IMR-90 (cell line): ENCODE measurements at regions not wholly inside any gene's neighbourhood (a gene's known extent, or its start where the extent isn't known, plus 50 kb on each side); places are given as distances from the start of the nearest gene placed in this dataset.

Experiments
- ATAC-seq: fragments of 200-7000 bp; cut with Tn5 transposase; 2 replicates; pipeline ENCODE4 v1.9.1; 2020; ENCODE audit warnings: low read depth, mild to moderate bottlenecking, moderate library complexity
- BruUV-seq: library from RNA; stranded (reverse); fragments of 400-500 nt; replicated peaks from 2 replicates; lab custom pipeline; 2021; lab: Mats Ljungman, UMichigan
- CTCF ChIA-PET: fragments of 300-600 bp; formaldehyde crosslinking; extraction: SDS; loops from one replicate; lab custom pipeline; 2021; ENCODE audit warnings: antibody characterized with exemption; lab: Yijun Ruan, JAX
- POLR2A ChIA-PET: fragments of 300-600 bp; sonication (Branson Sonifier 250); formaldehyde crosslinking; loops from one replicate; lab custom pipeline; 2022; ENCODE audit warnings: antibody characterized with exemption; ENCODE audit not compliant: unreplicated experiment; lab: Charles Lee
- DNase-seq: peaks from one replicate; pipeline ENCODE4 v3.0.0; 2013
- H2AFZ ChIP-seq: replicated peaks from 2 replicates; pipeline ENCODE3; 2013; ENCODE audit warnings: low read length, mild to moderate bottlenecking; ENCODE audit not compliant: poor library complexity
- H2AK5ac ChIP-seq: 2 replicates; pipeline ENCODE4 v1.6.1; 2013; ENCODE audit warnings: low read depth, low read length, inconsistent platforms
- H2AK9ac ChIP-seq: replicated peaks from 2 replicates; pipeline ENCODE3; 2013; ENCODE audit warnings: mild to moderate bottlenecking, low read depth, low read length, moderate library complexity; ENCODE audit not compliant: poor library complexity
- H2BK120ac ChIP-seq: 2 replicates; pipeline ENCODE4 v1.6.1; 2013; ENCODE audit warnings: low read depth, low read length, inconsistent platforms
- H2BK15ac ChIP-seq: 3 replicates; pipeline ENCODE4 v1.6.1; 2013; ENCODE audit warnings: low read depth, low read length, inconsistent platforms
- H2BK20ac ChIP-seq: 2 replicates; pipeline ENCODE4 v1.6.1; 2013; ENCODE audit warnings: low read depth, mild to moderate bottlenecking, inconsistent platforms, low read length, moderate library complexity
- H2BK5ac ChIP-seq: 2 replicates; pipeline ENCODE4 v1.6.1; 2013; ENCODE audit warnings: mild to moderate bottlenecking, low read depth, low read length, inconsistent platforms; ENCODE audit not compliant: poor library complexity, severe bottlenecking
- H3K14ac ChIP-seq: replicated peaks from 2 replicates; pipeline ENCODE4 v1.6.1; 2013; ENCODE audit warnings: low read depth, low read length, inconsistent platforms
- H3K18ac ChIP-seq: 2 replicates; pipeline ENCODE4 v1.6.1; 2013; ENCODE audit warnings: low read depth, low read length, control low read depth
- H3K23ac ChIP-seq: 2 replicates; pipeline ENCODE4 v1.6.1; 2013; ENCODE audit warnings: low read depth, low read length, inconsistent platforms
- H3K27ac ChIP-seq: 2 replicates; pipeline ENCODE4 v1.5.1; 2013; ENCODE audit warnings: mild to moderate bottlenecking, control low read depth, low read length; ENCODE audit not compliant: insufficient read depth
- H3K27me3 ChIP-seq: 2 replicates; pipeline ENCODE4 v1.6.1; 2013; ENCODE audit warnings: low read length; ENCODE audit not compliant: control insufficient read depth, insufficient read depth
- H3K36me3 ChIP-seq: 2 replicates; pipeline ENCODE4 v1.6.1; 2013; ENCODE audit warnings: low read length, mixed read lengths; ENCODE audit not compliant: control insufficient read depth, insufficient read depth
- H3K4ac ChIP-seq: 2 replicates; pipeline ENCODE4 v1.6.1; 2013; ENCODE audit warnings: low read depth, low read length, inconsistent platforms
- H3K4me1 ChIP-seq: 2 replicates; pipeline ENCODE4 v1.6.1; 2013; ENCODE audit warnings: low read length, mixed read lengths; ENCODE audit not compliant: control insufficient read depth, insufficient read depth
- H3K4me2 ChIP-seq: 2 replicates; pipeline ENCODE4 v1.6.1; 2013; ENCODE audit warnings: low read depth, mild to moderate bottlenecking, control low read depth, low read length, moderate library complexity
- H3K4me3 ChIP-seq: 2 replicates; pipeline ENCODE4 v1.5.1; 2013; ENCODE audit warnings: low read depth, mild to moderate bottlenecking, control low read depth, low read length, moderate library complexity; ENCODE audit not compliant: insufficient read depth
- H3K56ac ChIP-seq: 2 replicates; pipeline ENCODE4 v1.6.1; 2013; ENCODE audit warnings: low read length, inconsistent platforms; ENCODE audit not compliant: insufficient read depth; ENCODE audit errors: extremely low read depth
- H3K79me1 ChIP-seq, 2 experiments: 2 replicates each; pipeline ENCODE4 v1.6.1; 2013; ENCODE audit warnings: low read length in 2 of 2, inconsistent platforms in 1 of 2, low read depth in 1 of 2
- H3K9ac ChIP-seq: 2 replicates; pipeline ENCODE4 v1.6.1; 2013; ENCODE audit warnings: low read depth, low read length, control low read depth
- H3K9me1 ChIP-seq: 2 replicates; pipeline ENCODE4 v1.6.1; 2013; ENCODE audit warnings: low read length, inconsistent platforms; ENCODE audit not compliant: insufficient read depth
- H3K9me3 ChIP-seq: 2 replicates; pipeline ENCODE4 v1.6.1; 2013; ENCODE audit warnings: low read length; ENCODE audit not compliant: control insufficient read depth, insufficient read depth
- H4K20me1 ChIP-seq: 2 replicates; pipeline ENCODE4 v1.6.1; 2013; ENCODE audit warnings: low read length, inconsistent platforms; ENCODE audit not compliant: insufficient read depth
- H4K5ac ChIP-seq: 2 replicates; pipeline ENCODE4 v1.6.1; 2013; ENCODE audit warnings: mild to moderate bottlenecking, low read depth, low read length, control low read depth
- H4K8ac ChIP-seq, 2 experiments: 2 replicates each; pipeline ENCODE4 v1.6.1; 2013; ENCODE audit warnings: low read depth in 2 of 2, low read length in 2 of 2, control low read depth in 1 of 2, inconsistent platforms in 1 of 2
- H4K91ac ChIP-seq: 2 replicates; pipeline ENCODE4 v1.6.1; 2013; ENCODE audit warnings: low read depth, low read length, inconsistent platforms; ENCODE audit not compliant: insufficient read depth
- BHLHE40 ChIP-seq: fragments of 150-350 bp; IDR thresholded peaks from 2 replicates; pipeline ENCODE4 v1.6.1; 2016; ENCODE audit warnings: mild to moderate bottlenecking, low read depth, low read length
- CEBPB ChIP-seq: IDR thresholded peaks from 2 replicates; pipeline ENCODE4 v1.6.1; 2012; ENCODE audit warnings: low read depth, low read length, improper control_type of control experiment
- CHD1 ChIP-seq: IDR thresholded peaks from 2 replicates; pipeline ENCODE4 v1.6.1; 2012; ENCODE audit warnings: low read depth, low read length, improper control_type of control experiment
- CTCF ChIP-seq: conservative IDR thresholded peaks from 2 replicates; pipeline ENCODE4 v1.5.1; 2012; ENCODE audit warnings: mild to moderate bottlenecking, low read depth, low read length, improper control_type of control experiment
- ELK1 ChIP-seq: fragments of 150-350 bp; IDR thresholded peaks from 2 replicates; pipeline ENCODE4 v1.6.1; 2016; ENCODE audit warnings: low read depth, mild to moderate bottlenecking, low read length, moderate library complexity, borderline replicate concordance
- FOS ChIP-seq: fragments of 150-350 bp; IDR thresholded peaks from 2 replicates; pipeline ENCODE4 v1.6.1; 2016; ENCODE audit warnings: low read depth, low read length
- MAFK ChIP-seq: IDR thresholded peaks from 2 replicates; pipeline ENCODE4 v1.6.1; 2012; ENCODE audit warnings: low read depth, low read length, improper control_type of control experiment
- MAZ ChIP-seq: IDR thresholded peaks from 2 replicates; pipeline ENCODE4 v1.6.1; 2012; ENCODE audit warnings: low read depth, mild to moderate bottlenecking, low read length, improper control_type of control experiment, moderate library complexity, borderline replicate concordance
- MXI1 ChIP-seq: IDR thresholded peaks from 2 replicates; pipeline ENCODE4 v1.6.1; 2012; ENCODE audit warnings: low read depth, mild to moderate bottlenecking, low read length, moderate library complexity, borderline replicate concordance
- NFE2L2 ChIP-seq: fragments of 150-350 bp; IDR thresholded peaks from 2 replicates; pipeline ENCODE4 v1.6.1; 2016; ENCODE audit warnings: low read depth, mild to moderate bottlenecking, low read length
- POLR2A ChIP-seq: IDR thresholded peaks from 2 replicates; pipeline ENCODE4 v1.6.1; 2012; ENCODE audit warnings: mild to moderate bottlenecking, low read depth, low read length
- RAD21 ChIP-seq: IDR thresholded peaks from 2 replicates; pipeline ENCODE4 v1.6.1; 2012; ENCODE audit warnings: low read length, improper control_type of control experiment
- RCOR1 ChIP-seq: IDR thresholded peaks from 2 replicates; pipeline ENCODE4 v1.6.1; 2012; ENCODE audit warnings: mild to moderate bottlenecking, low read length, improper control_type of control experiment; ENCODE audit not compliant: insufficient replicate concordance
- RFX5 ChIP-seq: IDR thresholded peaks from 2 replicates; pipeline ENCODE4 v1.8.0; 2012; ENCODE audit warnings: low read depth, mild to moderate bottlenecking, low read length, moderate library complexity
- SMC3 ChIP-seq: fragments of 150-350 bp; IDR thresholded peaks from 2 replicates; pipeline ENCODE4 v1.6.1; 2016; ENCODE audit warnings: low read depth, mild to moderate bottlenecking, antibody characterized with exemption, low read length, moderate library complexity
- USF2 ChIP-seq: fragments of 150-350 bp; IDR thresholded peaks from 2 replicates; pipeline ENCODE4 v1.6.1; 2017; ENCODE audit warnings: mild to moderate bottlenecking, antibody characterized with exemption, low read length, low read depth
- WGBS, 2 experiments: methylation state at CpG; one replicate each; pipeline versions ENCODE4 v1.1.5 to v1.1.7; 2013; ENCODE audit warnings: missing lambda C conversion rate in 2 of 2; ENCODE audit not compliant: insufficient read length in 1 of 2; ENCODE audit errors: extremely low coverage in 2 of 2; 5-methylcytosine and 5-hydroxymethylcytosine counted together
- dilution Hi-C: fragments of 300-500 bp; cut with HindIII; formaldehyde crosslinking; loops from one replicate; pipeline ENCODE4 v1.14.3; 2018; ENCODE audit warnings: low sequenced_read_pairs; ENCODE audit not compliant: unreplicated experiment
- in situ Hi-C: fragments of 300-500 bp; cut with MboI; formaldehyde crosslinking; loops from 3 replicates; pipeline ENCODE4 v1.14.3; 2019; ENCODE audit warnings: low sequenced_read_pairs, inconsistent platforms, mixed read lengths
- intact Hi-C: fragments of 100-400 bp; cut with micrococcal nuclease; formaldehyde crosslinking; loops from 2 replicates; pipeline ENCODE4 v1.10.0; 2022

- H3K27me3 ChIP-seq = no peaks in the 10 kb centered on the region
- intact Hi-C loops (loop anchor here (10.0 kb wide), 1 partner anchor 71 kb away; no protein-coding TSS in a partner anchor), in situ Hi-C loops (no loop called here), dilution Hi-C loops (no loop called here)
- H2AK5ac ChIP-seq = no peak overlapping the region
- no CpG with 5 or more reads among the region's 6 CpGs for WGBS, 2 experiments
- H3K56ac ChIP-seq = no peak overlapping the region
- CTCF ChIA-PET = no interaction called here
- BruUV-seq = no TSS peak
- H3K79me1 ChIP-seq = no peaks in the 10 kb centered on the region
- no peak overlapping the region for H3K4me3 ChIP-seq
- H2BK5ac ChIP-seq = no peak overlapping the region
- TF ChIP-seq MAZ = no peak
- no peak for TF ChIP-seq POLR2A
- TF ChIP-seq RFX5 = no peak
- TF ChIP-seq NFE2L2 = no peak
- no peak for TF ChIP-seq MXI1
- TF ChIP-seq CTCF = no peak
- no peak for TF ChIP-seq USF2
- TF ChIP-seq RCOR1 = no peak
- TF ChIP-seq MAFK = no peak
- no peak for TF ChIP-seq FOS
- TF ChIP-seq ELK1 = no peak
- TF ChIP-seq CEBPB = no peak
- TF ChIP-seq CHD1 = no peak
- no peak for TF ChIP-seq RAD21
- TF ChIP-seq SMC3 = no peak
- no peak for TF ChIP-seq BHLHE40
- H2AK9ac ChIP-seq = no peak overlapping the region
- no peak overlapping the region for H4K5ac ChIP-seq
- no peak overlapping the region for H2BK120ac ChIP-seq
- H2BK15ac ChIP-seq = no peak overlapping the region
- no peaks in the 10 kb centered on the region for H3K9me1 ChIP-seq
- H2BK20ac ChIP-seq = no peak overlapping the region
- POLR2A ChIA-PET = no interaction called here
- ATAC-seq (no peak), DNase-seq (no peak)
- H3K4me2 ChIP-seq = no peak overlapping the region
- H3K36me3 ChIP-seq = no peaks in the 10 kb centered on the region
- H3K9ac ChIP-seq = no peak overlapping the region
- no peak overlapping the region for H3K18ac ChIP-seq
- H3K14ac ChIP-seq = no peak overlapping the region
- H3K4ac ChIP-seq = no peak overlapping the region
- H3K23ac ChIP-seq = no peak overlapping the region
- no peaks in the 10 kb centered on the region for H4K20me1 ChIP-seq
- no peak overlapping the region for H4K91ac ChIP-seq
- no peaks in the 10 kb centered on the region for H3K4me1 ChIP-seq
- H3K9me3 ChIP-seq = peaks cover 3% of the 10 kb centered on the region; the same call in 1 of the 2 replicates
- H4K8ac ChIP-seq = no peak overlapping the region
- no peak overlapping the region for H3K27ac ChIP-seq
- no peak overlapping the region for H2AFZ ChIP-seq
These were observed 383.7 kb downstream of the TLE1 start for GRCh38 chr9:81305561-81306182.
